ENCODE measurements at regions not wholly inside any gene's neighbourhood (a gene's known extent, or its start where the extent isn't known, plus 50 kb on each side); places are given as distances from the start of the nearest gene placed in this dataset.
"Not testable (repeated sequence)": the region's sequence is repeated elsewhere in the genome, so short reads cannot be mapped to it uniquely, and the experiment has no call there.

GRCh38 chr7:115183431-115184057 is 261.6 kb downstream of the MDFIC start:
- DNase-seq, result no peak

GRCh38 chr7:115178835-115179234 is 256.9 kb downstream of the MDFIC start:
- DNase-seq, result no peak

GRCh38 chr7:115177823-115178222 is 255.9 kb downstream of the MDFIC start:
- DNase-seq, result no peak

GRCh38 chr7:115177103-115177502 is 255.2 kb downstream of the MDFIC start:
- DNase-seq, result no peak

GRCh38 chr7:115172397-115172796 is 250.5 kb downstream of the MDFIC start:
- not testable (repeated sequence) for DNase-seq

GRCh38 chr7:115153769-115154477 is 232.0 kb downstream of the MDFIC start:
- DNase-seq, result no peak

GRCh38 chr7:115153176-115153575 is 231.3 kb downstream of the MDFIC start:
- DNase-seq, result no peak

GRCh38 chr7:115146148-115146547 is 224.3 kb downstream of the MDFIC start:
- no peak for DNase-seq

- no peak for DNase-seq
Observed at GRCh38 chr7:115145512-115145911, 223.6 kb downstream of the MDFIC start.

- no peak for DNase-seq
Observed at GRCh38 chr7:115137816-115138215, 215.9 kb downstream of the MDFIC start.

- DNase-seq, result no peak
Observed at GRCh38 chr7:115136796-115137443, 215.0 kb downstream of the MDFIC start.

GRCh38 chr7:115135769-115136410 is 214.0 kb downstream of the MDFIC start:
- DNase-seq, result peak; percentile 9

- no peak for DNase-seq
Observed at GRCh38 chr7:115135146-115135545, 213.3 kb downstream of the MDFIC start.

- no peak for DNase-seq
Observed at GRCh38 chr7:115133248-115133647, 211.4 kb downstream of the MDFIC start.

- DNase-seq, result no peak
Observed at GRCh38 chr7:115132096-115132495, 210.2 kb downstream of the MDFIC start.

- no peak for DNase-seq
Observed at GRCh38 chr7:115128154-115128553, 206.3 kb downstream of the MDFIC start.

GRCh38 chr7:115127399-115128021 is 205.6 kb downstream of the MDFIC start:
- DNase-seq, result no peak

GRCh38 chr7:115125750-115126149 is 203.9 kb downstream of the MDFIC start:
- no peak for DNase-seq

- no peak for DNase-seq
Observed at GRCh38 chr7:115125312-115125711, 203.4 kb downstream of the MDFIC start.

- no peak for DNase-seq
Observed at GRCh38 chr7:115124409-115124939, 202.6 kb downstream of the MDFIC start.

GRCh38 chr7:115123441-115123840 is 201.5 kb downstream of the MDFIC start:
- no peak for DNase-seq

GRCh38 chr7:115122388-115122787 is 200.5 kb downstream of the MDFIC start:
- DNase-seq, result no peak

GRCh38 chr7:115117748-115118147 is 195.9 kb downstream of the MDFIC start:
- DNase-seq, result no peak
